H7 (cell line): ENCODE measurements at regions not wholly inside any gene's neighbourhood (a gene's known extent, or its start where the extent isn't known, plus 50 kb on each side); places are given as distances from the start of the nearest gene placed in this dataset.

Experiments used
- DNase-seq: peaks from one replicate; pipeline ENCODE4 v3.0.0; 2012
- H3K27me3 ChIP-seq: 2 replicates; pipeline ENCODE4 v1.6.0; 2011; ENCODE audit warnings: mild to moderate bottlenecking, low read length; ENCODE audit not compliant: control insufficient read depth, insufficient read depth
- H3K36me3 ChIP-seq: replicated peaks from 2 replicates; pipeline ENCODE4 v1.5.1; 2011; ENCODE audit warnings: low read length; ENCODE audit not compliant: control insufficient read depth, insufficient read depth
- H3K4me3 ChIP-seq: 2 replicates; pipeline ENCODE4 v1.5.1; 2011; ENCODE audit warnings: low read depth, mild to moderate bottlenecking, control low read depth, low read length, moderate library complexity; ENCODE audit not compliant: insufficient read depth

- Histone ChIP-seq H3K4me3 (no peak overlapping the region), H3K27me3 (no peaks in the 10 kb centered on the region), H3K36me3 (no peaks in the 10 kb centered on the region)
- peak; percentile 60 for DNase-seq
Observed at GRCh38 chr6:170080828-170081371, 210.0 kb downstream of the DLL1 start.

- no peak for DNase-seq
- H3K36me3 ChIP-seq: no peaks in the 10 kb centered on the region
- no peak overlapping the region for H3K4me3 ChIP-seq
- H3K27me3 ChIP-seq: no peaks in the 10 kb centered on the region
Observed at GRCh38 chr6:170080169-170080827, 210.6 kb downstream of the DLL1 start.

GRCh38 chr6:170076466-170077165 is 214.3 kb downstream of the DLL1 start:
- Histone ChIP-seq H3K4me3 (no peak overlapping the region), H3K36me3 (no peaks in the 10 kb centered on the region), H3K27me3 (no peaks in the 10 kb centered on the region)
- DNase-seq: peak; percentile 30

GRCh38 chr6:170075659-170076223 is 215.1 kb downstream of the DLL1 start:
- DNase-seq: no peak
- H3K4me3 ChIP-seq: no peak overlapping the region
- H3K27me3 ChIP-seq: no peaks in the 10 kb centered on the region
- no peaks in the 10 kb centered on the region for H3K36me3 ChIP-seq

- DNase-seq: no peak
- no peaks in the 10 kb centered on the region for H3K36me3 ChIP-seq
- no peak overlapping the region for H3K4me3 ChIP-seq
- no peaks in the 10 kb centered on the region for H3K27me3 ChIP-seq
Observed at GRCh38 chr6:170074907-170075306, 216.0 kb downstream of the DLL1 start.

- H3K27me3 ChIP-seq: no peaks in the 10 kb centered on the region
- no peak overlapping the region for H3K4me3 ChIP-seq
- H3K36me3 ChIP-seq: no peaks in the 10 kb centered on the region
- DNase-seq: no peak
Observed at GRCh38 chr6:170074435-170074834, 216.4 kb downstream of the DLL1 start.

GRCh38 chr6:170073846-170074245 is 217.0 kb downstream of the DLL1 start:
- H3K36me3 ChIP-seq: no peaks in the 10 kb centered on the region
- H3K27me3 ChIP-seq: no peaks in the 10 kb centered on the region
- H3K4me3 ChIP-seq: no peak overlapping the region
- DNase-seq: no peak

GRCh38 chr6:170072246-170072645 is 218.6 kb downstream of the DLL1 start:
- Histone ChIP-seq H3K27me3 (no peaks in the 10 kb centered on the region), H3K36me3 (no peaks in the 10 kb centered on the region), H3K4me3 (no peak overlapping the region)
- DNase-seq: no peak

- Histone ChIP-seq H3K27me3 (no peaks in the 10 kb centered on the region), H3K36me3 (no peaks in the 10 kb centered on the region), H3K4me3 (no peak overlapping the region)
- no peak for DNase-seq
Observed at GRCh38 chr6:170069611-170070010, 221.3 kb downstream of the DLL1 start.

GRCh38 chr6:170068496-170068895 is 222.4 kb downstream of the DLL1 start:
- H3K36me3 ChIP-seq: no peaks in the 10 kb centered on the region
- no peak for DNase-seq
- H3K4me3 ChIP-seq: no peak overlapping the region
- no peaks in the 10 kb centered on the region for H3K27me3 ChIP-seq

GRCh38 chr6:170067923-170068360 is 222.9 kb downstream of the DLL1 start:
- Histone ChIP-seq H3K36me3 (no peaks in the 10 kb centered on the region), H3K4me3 (no peak overlapping the region), H3K27me3 (no peaks in the 10 kb centered on the region)
- DNase-seq: no peak

- DNase-seq: no peak
Observed at GRCh38 chr6:170067181-170067641, 223.7 kb downstream of the DLL1 start.

GRCh38 chr6:170066679-170067078 is 224.2 kb downstream of the DLL1 start:
- H3K4me3 ChIP-seq: no peak overlapping the region
- no peaks in the 10 kb centered on the region for H3K27me3 ChIP-seq
- no peak for DNase-seq
- H3K36me3 ChIP-seq: no peaks in the 10 kb centered on the region

More at GRCh38 chr6:170067181-170067641, 223.7 kb downstream of the DLL1 start:
- Histone ChIP-seq H3K4me3 (no peak overlapping the region), H3K36me3 (no peaks in the 10 kb centered on the region), H3K27me3 (no peaks in the 10 kb centered on the region)

- no peak overlapping the region for H3K4me3 ChIP-seq
Observed at GRCh38 chr6:170063851-170064602, 226.9 kb downstream of the DLL1 start.

More at GRCh38 chr6:170063851-170064602, 226.9 kb downstream of the DLL1 start:
- Histone ChIP-seq H3K27me3 (no peaks in the 10 kb centered on the region), H3K36me3 (no peaks in the 10 kb centered on the region)
- DNase-seq: no peak
